CD4-positive, CD25-positive, alpha-beta regulatory T cell (primary cell): ENCODE measurements at regions not wholly inside any gene's neighbourhood (a gene's known extent, or its start where the extent isn't known, plus 50 kb on each side); places are given as distances from the start of the nearest gene placed in this dataset.

ENCODE experiments used
- ATAC-seq, 2 donors: fragments of 150-1000 bp; cut with Tn5 transposase; one replicate each; pipeline ENCODE4 v1.10.0; 2021; ENCODE audit warnings: low read depth in 2 of 2, moderate number of reproducible peaks in 2 of 2, moderate library complexity in 1 of 2
- DNase-seq, 3 donors: peaks; one replicate each; pipeline versions ENCODE4 v3.0.0 to v3.0.0-alpha.2; 2012 to 2022; ENCODE audit warnings: mixed read lengths in 1 of 3
- H3K27ac ChIP-seq: one replicate; pipeline ENCODE4 v1.7.0; 2013; ENCODE audit warnings: mild to moderate bottlenecking, low read length; ENCODE audit not compliant: insufficient read depth, poor library complexity, severe bottlenecking
- H3K27me3 ChIP-seq: one replicate; pipeline ENCODE4 v1.7.0; 2013; ENCODE audit warnings: low read length; ENCODE audit not compliant: control insufficient read depth, insufficient read depth
- H3K36me3 ChIP-seq: one replicate; pipeline ENCODE4 v1.7.0; 2013; ENCODE audit warnings: mild to moderate bottlenecking, low read length, moderate library complexity; ENCODE audit not compliant: control insufficient read depth, insufficient read depth
- H3K4me1 ChIP-seq: 2 replicates; pipeline ENCODE4 v1.7.0; 2013; ENCODE audit warnings: mild to moderate bottlenecking, low read length; ENCODE audit not compliant: insufficient read depth, control insufficient read depth, poor library complexity, severe bottlenecking
- H3K4me3 ChIP-seq: one replicate; pipeline ENCODE4 v1.7.0; 2013; ENCODE audit warnings: low read depth, mild to moderate bottlenecking, low read length, moderate library complexity
- H3K9me3 ChIP-seq, 2 experiments: 1 replicate in 1 of 2; 2 replicates in 1 of 2; pipeline ENCODE4 v1.7.0; 2013; ENCODE audit warnings: low read length in 2 of 2, mild to moderate bottlenecking in 1 of 2, moderate library complexity in 1 of 2; ENCODE audit not compliant: control insufficient read depth in 2 of 2
- H3K27ac Mint-ChIP-seq, 3 donors: one replicate each; pipeline ENCODE4 v1.8.0; 2020 to 2022; ENCODE audit warnings: mild to moderate bottlenecking in 3 of 3, mixed read lengths in 3 of 3, moderate library complexity in 2 of 3
- H3K27me3 Mint-ChIP-seq: one replicate; pipeline ENCODE4 v1.8.0; 2022; ENCODE audit warnings: mild to moderate bottlenecking, mixed read lengths
- H3K36me3 Mint-ChIP-seq: one replicate; pipeline ENCODE4 v1.8.0; 2020; ENCODE audit warnings: mixed read lengths
- H3K4me1 Mint-ChIP-seq, 4 donors: one replicate each; pipeline ENCODE4 v1.8.0; 2020 to 2022; ENCODE audit warnings: mixed read lengths in 4 of 4, mild to moderate bottlenecking in 1 of 4
- H3K4me3 Mint-ChIP-seq, 4 donors: one replicate each; pipeline ENCODE4 v1.8.0; 2020 to 2022; ENCODE audit warnings: mild to moderate bottlenecking in 4 of 4, mixed read lengths in 4 of 4, moderate library complexity in 3 of 4
- H3K9me3 Mint-ChIP-seq, 7 donors: one replicate each; pipeline ENCODE4 v1.8.0; 2020 to 2022; ENCODE audit warnings: mixed read lengths in 7 of 7, mild to moderate bottlenecking in 3 of 7, moderate library complexity in 2 of 7

DNA sequence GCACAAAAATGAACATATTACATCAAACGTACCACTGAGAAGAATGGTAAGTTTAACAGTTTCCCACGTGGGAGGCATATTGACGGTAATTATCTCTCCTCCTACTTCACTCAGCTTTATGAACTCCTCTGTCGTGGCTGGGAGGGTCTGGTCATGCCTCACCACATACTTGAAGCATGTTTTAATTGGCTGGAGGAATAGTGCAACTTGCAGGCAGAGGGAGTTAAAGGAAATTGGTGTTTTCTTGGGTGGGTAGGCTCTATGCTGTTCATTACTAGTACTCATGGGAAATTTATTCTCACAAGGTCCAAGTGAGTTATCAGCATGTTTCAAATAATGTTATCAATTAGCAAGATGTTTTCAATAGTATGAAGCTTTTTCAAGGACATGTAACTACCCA, 767.0 kb downstream of the PLCL1 start:
- DNase-seq: no peak
- Histone ChIP-seq H3K36me3 (no peaks in the 10 kb centered on the region), H3K27me3 (no peaks in the 10 kb centered on the region), H3K4me3 (no peak overlapping the region), H3K4me1 (no peaks in the 10 kb centered on the region), H3K27ac (no peak overlapping the region), H3K9me3 (no peaks in the 10 kb centered on the region)
- Mint-ChIP-seq H3K4me3 (no peak overlapping the region), H3K9me3 (peaks cover 0 to 6% (median 3%) of the 10 kb centered on the region in 7 donors), H3K4me1 (no peaks in the 10 kb centered on the region), H3K27ac (no peak overlapping the region), H3K36me3 (no peaks in the 10 kb centered on the region), H3K27me3 (no peaks in the 10 kb centered on the region)
- ATAC-seq: no peak

- no peaks in the 10 kb centered on the region for H3K9me3 ChIP-seq
- H3K4me1 ChIP-seq: no peaks in the 10 kb centered on the region
- no peaks in the 10 kb centered on the region for H3K36me3 ChIP-seq
- H3K27ac ChIP-seq: no peak overlapping the region
- H3K27me3 Mint-ChIP-seq: no peaks in the 10 kb centered on the region
- H3K4me3 Mint-ChIP-seq: no peak overlapping the region
- no peaks in the 10 kb centered on the region for H3K27me3 ChIP-seq
- H3K9me3 Mint-ChIP-seq: peaks cover 0 to 19% (median 4%) of the 10 kb centered on the region in 7 donors
- H3K4me1 Mint-ChIP-seq: no peaks in the 10 kb centered on the region
- no peak overlapping the region for H3K27ac Mint-ChIP-seq
- no peak overlapping the region for H3K4me3 ChIP-seq
- ATAC-seq (no peak), DNase-seq (no peak)
- no peaks in the 10 kb centered on the region for H3K36me3 Mint-ChIP-seq
Measured at GRCh38 chr2:198558176-198558575, 753.8 kb downstream of the PLCL1 start.

DNA sequence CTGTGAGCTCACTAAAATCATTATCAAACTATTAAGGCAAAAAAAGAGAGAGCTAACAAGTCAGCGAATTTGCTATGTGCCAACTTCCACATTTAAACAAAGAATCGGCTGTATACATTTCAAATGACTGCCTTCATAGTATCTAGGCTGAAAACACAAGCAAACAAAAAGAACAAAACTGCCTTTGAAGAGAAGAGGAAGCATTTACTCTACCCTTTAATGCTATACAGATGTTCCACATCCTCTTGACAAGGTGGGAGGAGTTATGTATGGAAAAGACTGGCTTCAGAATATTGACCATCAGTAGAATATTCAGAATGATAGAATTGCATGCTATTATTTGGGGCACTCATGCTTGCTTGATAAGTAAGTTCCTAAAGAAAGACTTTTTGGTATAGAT, 741.7 kb downstream of the PLCL1 start:
- Mint-ChIP-seq H3K36me3 (no peaks in the 10 kb centered on the region), H3K27me3 (no peaks in the 10 kb centered on the region), H3K9me3 (peaks cover 0 to 2% (median 0%) of the 10 kb centered on the region in 7 donors), H3K27ac (no peak overlapping the region), H3K4me1 (no peaks in the 10 kb centered on the region), H3K4me3 (no peak overlapping the region)
- ATAC-seq (no peak), DNase-seq (no peak)
- Histone ChIP-seq H3K9me3 (no peaks in the 10 kb centered on the region), H3K36me3 (no peaks in the 10 kb centered on the region), H3K4me3 (no peak overlapping the region), H3K27ac (no peak overlapping the region), H3K27me3 (no peaks in the 10 kb centered on the region), H3K4me1 (no peaks in the 10 kb centered on the region)

DNA sequence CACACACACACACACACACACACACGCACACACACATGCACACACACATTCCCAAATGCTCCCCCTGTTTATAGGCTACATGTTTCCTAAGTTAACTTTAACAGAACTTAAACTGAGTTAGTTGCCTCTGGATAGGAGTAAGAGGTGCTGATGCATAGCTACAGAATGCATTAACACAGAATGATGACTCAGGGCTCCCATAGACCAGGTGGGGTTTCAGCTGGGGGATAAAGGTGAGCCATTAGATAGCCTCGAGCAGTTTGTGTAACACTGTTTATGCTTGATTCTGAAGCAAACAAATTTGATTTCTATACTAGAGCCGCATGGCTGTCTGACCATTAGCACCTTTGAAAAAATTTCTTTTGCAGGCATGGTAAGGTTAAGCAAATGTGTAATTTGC, 741.0 kb downstream of the PLCL1 start:
- Mint-ChIP-seq H3K27ac (no peak overlapping the region), H3K9me3 (no peaks in the 10 kb centered on the region), H3K4me1 (no peaks in the 10 kb centered on the region), H3K27me3 (no peaks in the 10 kb centered on the region), H3K36me3 (no peaks in the 10 kb centered on the region), H3K4me3 (no peak overlapping the region)
- H3K4me1 ChIP-seq: no peaks in the 10 kb centered on the region
- H3K27me3 ChIP-seq: no peaks in the 10 kb centered on the region
- H3K36me3 ChIP-seq: no peaks in the 10 kb centered on the region
- no peaks in the 10 kb centered on the region for H3K9me3 ChIP-seq
- no peak overlapping the region for H3K27ac ChIP-seq
- no peak for DNase-seq
- ATAC-seq: no peak
- no peak overlapping the region for H3K4me3 ChIP-seq

- no peaks in the 10 kb centered on the region for H3K36me3 Mint-ChIP-seq
- no peak overlapping the region for H3K27ac Mint-ChIP-seq
- H3K9me3 Mint-ChIP-seq: no peaks in the 10 kb centered on the region
- Histone ChIP-seq H3K36me3 (no peaks in the 10 kb centered on the region), H3K4me1 (no peaks in the 10 kb centered on the region), H3K27ac (no peak overlapping the region), H3K9me3 (no peaks in the 10 kb centered on the region), H3K4me3 (no peak overlapping the region), H3K27me3 (no peaks in the 10 kb centered on the region)
- ATAC-seq (no peak), DNase-seq (no peak)
- no peaks in the 10 kb centered on the region for H3K4me1 Mint-ChIP-seq
- no peaks in the 10 kb centered on the region for H3K27me3 Mint-ChIP-seq
- H3K4me3 Mint-ChIP-seq: no peak overlapping the region
Measured at GRCh38 chr2:198544461-198544860, 740.1 kb downstream of the PLCL1 start.

- no peaks in the 10 kb centered on the region for H3K27me3 Mint-ChIP-seq
- H3K4me3 Mint-ChIP-seq: no peak overlapping the region
- Histone ChIP-seq H3K27ac (no peak overlapping the region), H3K9me3 (no peaks in the 10 kb centered on the region), H3K27me3 (no peaks in the 10 kb centered on the region), H3K36me3 (no peaks in the 10 kb centered on the region), H3K4me1 (no peaks in the 10 kb centered on the region), H3K4me3 (no peak overlapping the region)
- H3K4me1 Mint-ChIP-seq: no peaks in the 10 kb centered on the region
- H3K27ac Mint-ChIP-seq: no peak overlapping the region
- no peaks in the 10 kb centered on the region for H3K36me3 Mint-ChIP-seq
- DNase-seq (no peak), ATAC-seq (no peak)
- H3K9me3 Mint-ChIP-seq: peaks cover 0 to 3% (median 0%) of the 10 kb centered on the region in 7 donors
Measured at GRCh38 chr2:198534756-198535155, 730.4 kb downstream of the PLCL1 start.

GRCh38 chr2:198525211-198525969, 721.0 kb downstream of the PLCL1 start:
- Mint-ChIP-seq H3K36me3 (no peaks in the 10 kb centered on the region), H3K9me3 (peaks cover 0 to 3% (median 0%) of the 10 kb centered on the region in 7 donors), H3K27ac (no peak overlapping the region), H3K27me3 (no peaks in the 10 kb centered on the region), H3K4me1 (no peaks in the 10 kb centered on the region), H3K4me3 (no peak overlapping the region)
- Histone ChIP-seq H3K27ac (no peak overlapping the region), H3K4me1 (no peaks in the 10 kb centered on the region), H3K27me3 (no peaks in the 10 kb centered on the region), H3K9me3 (no peaks in the 10 kb centered on the region), H3K36me3 (no peaks in the 10 kb centered on the region), H3K4me3 (no peak overlapping the region)
- DNase-seq (no peak), ATAC-seq (no peak)

- Mint-ChIP-seq H3K36me3 (no peaks in the 10 kb centered on the region), H3K4me3 (no peak overlapping the region), H3K9me3 (peaks cover 0 to 3% (median 0%) of the 10 kb centered on the region in 7 donors), H3K27me3 (no peaks in the 10 kb centered on the region), H3K27ac (no peak overlapping the region), H3K4me1 (no peaks in the 10 kb centered on the region)
- Histone ChIP-seq H3K27ac (no peak overlapping the region), H3K4me1 (no peaks in the 10 kb centered on the region), H3K9me3 (no peaks in the 10 kb centered on the region), H3K36me3 (no peaks in the 10 kb centered on the region), H3K4me3 (no peak overlapping the region), H3K27me3 (no peaks in the 10 kb centered on the region)
- DNase-seq (no peak), ATAC-seq (no peak)
Measured at GRCh38 chr2:198523710-198524109, 719.3 kb downstream of the PLCL1 start.
